Epithelial cell of esophagus (primary cell): ENCODE measurements at regions not wholly inside any gene's neighbourhood (a gene's known extent, or its start where the extent isn't known, plus 50 kb on each side); places are given as distances from the start of the nearest gene placed in this dataset.
A peak's percentile ranks its signal among the peaks of the same experiment; 100 is the strongest.

Experiments
- DNase-seq: peaks from one replicate; pipeline ENCODE4 v3.0.0; 2010; ENCODE audit warnings: low read depth
- H3K4me3 ChIP-seq: 2 replicates; pipeline ENCODE4 v1.5.1; 2011; ENCODE audit warnings: mild to moderate bottlenecking, low read length, control low read depth
- CTCF ChIP-seq: IDR thresholded peaks from 2 replicates; pipeline ENCODE4 v1.5.1; 2011; ENCODE audit warnings: low read depth, mild to moderate bottlenecking, low read length, control low read depth, inconsistent platforms; ENCODE audit not compliant: insufficient read depth; ENCODE audit errors: missing control alignments

GRCh38 chrX:109854096-109854495 lies 121.0 kb upstream of the ACSL4 start:
- H3K4me3 ChIP-seq, result no peak overlapping the region
- DNase-seq, result no peak
- TF ChIP-seq CTCF, result no peak

GRCh38 chrX:109855501-109855900 lies 122.4 kb upstream of the ACSL4 start:
- no peak for DNase-seq
- no peak for TF ChIP-seq CTCF
- H3K4me3 ChIP-seq, result no peak overlapping the region

- DNase-seq, result peak; percentile 26
- no peak overlapping the region for H3K4me3 ChIP-seq
- peak; percentile 65 for TF ChIP-seq CTCF
Observed at GRCh38 chrX:109856974-109857373, 123.9 kb upstream of the ACSL4 start.

- TF ChIP-seq CTCF, result no peak
- H3K4me3 ChIP-seq, result no peak overlapping the region
- DNase-seq, result peak; percentile 18
Observed at GRCh38 chrX:109857584-109858228, 124.6 kb upstream of the ACSL4 start.

DNA sequence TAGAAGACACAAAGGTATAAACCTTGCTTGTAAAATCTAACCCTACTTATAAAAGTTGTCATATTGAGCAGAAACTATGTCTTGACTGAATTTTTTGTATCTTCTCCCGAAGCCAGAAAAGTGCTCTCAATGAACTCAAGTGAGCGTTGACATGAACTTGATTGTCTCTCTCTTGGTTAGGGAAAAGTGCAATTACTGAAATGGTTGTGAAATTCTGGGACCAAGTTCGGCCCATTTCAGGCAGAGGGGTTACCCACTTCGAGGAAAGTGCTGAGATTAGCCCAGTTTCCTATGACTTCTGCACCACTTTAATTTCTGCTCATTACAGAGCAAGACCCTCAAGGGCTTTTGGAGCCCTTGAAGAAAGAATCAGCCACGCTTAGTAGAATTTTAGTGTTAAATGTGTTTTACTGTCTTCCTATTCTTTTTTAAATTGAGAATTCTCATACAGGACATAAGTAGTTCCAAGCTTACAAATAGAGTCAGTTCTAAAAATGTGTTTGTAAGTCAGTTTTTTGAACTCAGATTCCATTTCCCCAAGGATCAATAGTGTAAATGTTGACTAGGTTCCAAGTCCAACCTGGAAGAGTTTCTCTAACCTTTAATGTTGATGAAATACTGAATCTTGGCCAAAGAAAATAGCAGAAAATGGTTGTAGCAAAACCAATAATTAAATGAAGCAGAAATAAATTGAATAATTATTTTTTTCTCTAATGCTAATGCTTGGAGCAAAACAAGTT lies 125.7 kb upstream of the ACSL4 start:
- no peak for TF ChIP-seq CTCF
- no peak for DNase-seq

DNA sequence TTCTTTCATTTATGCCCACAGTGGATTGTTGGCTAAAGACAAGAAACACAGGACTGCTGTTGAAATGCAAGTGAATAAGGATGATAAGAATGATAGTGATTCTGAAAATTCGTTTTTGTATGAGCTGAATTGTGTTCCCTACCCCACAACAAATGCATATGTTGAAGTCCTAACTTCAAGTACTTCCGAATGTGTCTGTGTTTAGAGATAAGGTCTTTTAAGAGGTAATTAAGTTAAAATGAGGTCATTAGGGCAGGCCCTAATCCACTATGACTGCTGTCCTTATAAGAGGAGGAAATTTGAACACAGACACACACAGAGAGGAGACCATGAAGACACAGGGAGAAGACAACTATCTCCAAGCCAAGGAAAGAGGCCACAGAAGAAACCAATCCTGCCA lies 126.6 kb upstream of the ACSL4 start:
- DNase-seq, result no peak
- no peak overlapping the region for H3K4me3 ChIP-seq
- no peak for TF ChIP-seq CTCF

More for the DNA sequence above, 125.7 kb upstream of the ACSL4 start:
- H3K4me3 ChIP-seq, result no peak overlapping the region

DNA sequence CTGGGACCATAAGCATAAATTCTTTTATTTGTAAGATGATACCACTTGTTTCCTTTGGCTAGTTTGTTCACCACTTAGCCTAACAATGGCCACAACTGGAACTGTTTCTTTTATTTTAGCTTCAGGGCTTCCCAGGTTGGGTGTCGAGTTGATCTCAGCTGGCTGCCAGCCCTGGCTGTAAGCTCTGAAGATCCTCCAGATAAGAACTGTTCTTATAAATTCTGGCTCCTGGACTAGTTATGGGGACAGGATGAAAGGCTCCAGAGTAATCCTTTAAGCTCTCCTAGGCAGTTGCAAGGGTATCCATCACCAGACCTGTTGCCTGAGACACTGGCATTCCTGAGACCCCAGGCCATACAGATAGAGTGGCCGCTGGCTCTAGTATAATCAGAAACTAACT lies 129.4 kb upstream of the ACSL4 start:
- no peak for DNase-seq
- no peak overlapping the region for H3K4me3 ChIP-seq
- TF ChIP-seq CTCF, result no peak
